HG02884 (cell line): ENCODE measurements at regions not wholly inside any gene's neighbourhood (a gene's known extent, or its start where the extent isn't known, plus 50 kb on each side); places are given as distances from the start of the nearest gene placed in this dataset.

Experiments used
- ATAC-seq: cut with Tn5 transposase; IDR thresholded peaks from one replicate; pipeline ENCODE4 v1.9.1; 2021; ENCODE audit warnings: mild to moderate bottlenecking, moderate library complexity; ENCODE audit not compliant: unreplicated experiment

- ATAC-seq, result no peak
Measured at GRCh38 chr12:86349196-86349595, 93.0 kb upstream of the MGAT4C start.

- no peak for ATAC-seq
Measured at GRCh38 chr12:86333955-86334522, 77.8 kb upstream of the MGAT4C start.

GRCh38 chr12:86331457-86331856, 75.3 kb upstream of the MGAT4C start:
- no peak for ATAC-seq

GRCh38 chr12:86331012-86331411, 74.8 kb upstream of the MGAT4C start:
- ATAC-seq, result no peak

- no peak for ATAC-seq
Measured at GRCh38 chr12:86312232-86312631, 56.0 kb upstream of the MGAT4C start.
